GM12878 (cell line): ENCODE measurements at regions not wholly inside any gene's neighbourhood (a gene's known extent, or its start where the extent isn't known, plus 50 kb on each side); places are given as distances from the start of the nearest gene placed in this dataset.

Experiments used
- ATAC-seq: fragments of 200-7000 bp; cut with Tn5 transposase; 3 replicates; pipeline ENCODE4 v1.9.1; 2020; ENCODE audit warnings: mild to moderate bottlenecking, moderate library complexity
- BruUV-seq: library from RNA; stranded (reverse); fragments of 400-500 nt; replicated peaks from 2 replicates; lab custom pipeline; 2021; lab: Mats Ljungman, UMichigan
- CTCF ChIA-PET: fragments of 300-600 bp; sonication (Branson Sonifier 250); formaldehyde crosslinking; extraction: SDS; loops from one replicate; lab custom pipeline; 2021; ENCODE audit warnings: inconsistent platforms; lab: Yijun Ruan, JAX
- POLR2A ChIA-PET: fragments of 350-600 bp; formaldehyde crosslinking; extraction: SDS; loops from one replicate; lab custom pipeline; 2021; ENCODE audit warnings: inconsistent platforms; lab: Charles Lee
- RAD21 ChIA-PET: fragments of 300-600 bp; sonication (Branson Sonifier 250); formaldehyde crosslinking; loops from one replicate; lab custom pipeline; 2023; ENCODE audit warnings: antibody characterized with exemption; ENCODE audit not compliant: unreplicated experiment; lab: Charles Lee
- SMC1A ChIA-PET: fragments of 300-600 bp; sonication (Branson Sonifier 250); formaldehyde crosslinking; loops from one replicate; lab custom pipeline; 2023; ENCODE audit not compliant: unreplicated experiment, uncharacterized antibody; lab: Charles Lee
- DNase-seq: peaks from one replicate; pipeline ENCODE4 v3.0.0-alpha.2; 2011; ENCODE audit warnings: low read depth, low spot score
- FAIRE-seq: peaks from 3 replicates; lab custom pipeline; 2011; peaks lifted over from hg19 to GRCh38; lab: Jason Lieb, UNC
- H2AFZ ChIP-seq: 2 replicates; pipeline ENCODE4 v1.6.0; 2011; ENCODE audit warnings: low read depth, low read length, control low read depth; ENCODE audit not compliant: control insufficient read depth
- H3K27ac ChIP-seq: 2 replicates; pipeline ENCODE4 v1.5.1; 2011; ENCODE audit warnings: control low read depth; ENCODE audit not compliant: control insufficient read depth, insufficient read depth
- H3K27me3 ChIP-seq, 2 experiments: replicated peaks in 1 of 2; 2 replicates each; pipeline versions ENCODE4 v1.6.0 to v1.6.1; 2011; ENCODE audit warnings: low read length in 1 of 2; ENCODE audit not compliant: control insufficient read depth in 2 of 2, insufficient read depth in 2 of 2
- H3K36me3 ChIP-seq, 2 experiments: 2 replicates each; pipeline ENCODE4 v1.5.1; 2011; ENCODE audit warnings: low read length in 1 of 2; ENCODE audit not compliant: control insufficient read depth in 2 of 2, insufficient read depth in 2 of 2
- H3K4me1 ChIP-seq: 2 replicates; pipeline ENCODE4 v1.6.1; 2011; ENCODE audit warnings: mild to moderate bottlenecking, low read length, moderate library complexity, mixed read lengths; ENCODE audit not compliant: control insufficient read depth, insufficient read depth
- H3K4me2 ChIP-seq: 2 replicates; pipeline ENCODE4 v1.6.0; 2011; ENCODE audit warnings: control low read depth; ENCODE audit not compliant: control insufficient read depth, insufficient read depth
- H3K4me3 ChIP-seq: fragments of 200-600 bp; sonication (generic); 2 replicates; pipeline ENCODE4 v1.5.1; 2016
- H3K79me2 ChIP-seq: 2 replicates; pipeline ENCODE4 v1.6.0; 2011; ENCODE audit warnings: low read length; ENCODE audit not compliant: control insufficient read depth, insufficient read depth
- H3K9ac ChIP-seq: 2 replicates; pipeline ENCODE4 v1.8.0; 2011; ENCODE audit warnings: low read length, control low read depth, mixed read lengths; ENCODE audit not compliant: control insufficient read depth, insufficient read depth
- H3K9me3 ChIP-seq: replicated peaks from 3 replicates; pipeline ENCODE4 v1.5.1; 2011; ENCODE audit warnings: mild to moderate bottlenecking, low read length; ENCODE audit not compliant: control insufficient read depth, insufficient read depth
- H4K20me1 ChIP-seq: 2 replicates; pipeline ENCODE4 v1.6.0; 2011; ENCODE audit not compliant: control insufficient read depth, insufficient read depth
- BCLAF1 ChIP-seq: fragments of 450-650 bp; IDR thresholded peaks from 2 replicates; pipeline ENCODE4 v1.6.1; 2017; ENCODE audit warnings: antibody characterized with exemption, mild to moderate bottlenecking, moderate library complexity
- MXI1 ChIP-seq: fragments of 150-350 bp; IDR thresholded peaks from 2 replicates; pipeline ENCODE4 v1.6.1; 2011; ENCODE audit warnings: low read depth, mild to moderate bottlenecking, inconsistent platforms, low read length, improper control_type of control experiment
- NKRF ChIP-seq: fragments of 450-650 bp; conservative IDR thresholded peaks from 2 replicates; pipeline ENCODE4 v1.6.1; 2017; ENCODE audit warnings: mild to moderate bottlenecking, moderate library complexity
- SRF ChIP-seq, 2 experiments: IDR thresholded peaks; 2 replicates each; pipeline ENCODE4 v1.6.1; 2011; ENCODE audit warnings: low read depth in 2 of 2, low read length in 2 of 2, mild to moderate bottlenecking in 1 of 2, moderate library complexity in 1 of 2
- YBX1 ChIP-seq: fragments of 450-650 bp; IDR thresholded peaks from 2 replicates; pipeline ENCODE4 v1.6.1; 2016; ENCODE audit warnings: antibody characterized with exemption
- YY1 ChIP-seq: IDR thresholded peaks from 2 replicates; pipeline ENCODE4 v1.6.1; 2011; ENCODE audit warnings: low read depth, mild to moderate bottlenecking, low read length
- ZBTB40 ChIP-seq: fragments of 450-650 bp; IDR thresholded peaks from 2 replicates; pipeline ENCODE4 v1.6.1; 2016; ENCODE audit warnings: mild to moderate bottlenecking, moderate library complexity, borderline replicate concordance
- WGBS: methylation state at CpG from one replicate; pipeline ENCODE4 v1.1.6; 2016; ENCODE audit warnings: low lambda C conversion rate; ENCODE audit not compliant: insufficient replicate concordance, insufficient coverage; ENCODE audit errors: missing lambda C conversion rate; 5-methylcytosine and 5-hydroxymethylcytosine counted together
- in situ Hi-C: fragments of 300-500 bp; cut with MboI; formaldehyde crosslinking; loops from 9 replicates; pipeline ENCODE4 v1.14.3; 2018; ENCODE audit warnings: mixed read lengths
- intact Hi-C: fragments of 100-400 bp; cut with micrococcal nuclease; formaldehyde crosslinking; loops from one replicate; pipeline ENCODE4 v1.14.2; 2022; ENCODE audit not compliant: unreplicated experiment

- 3% methylated on average over 6 of the region's 6 CpGs for WGBS
Measured at GRCh38 chr1:34625521-34626015, 129.3 kb upstream of the GJB5 start.

GRCh38 chr1:34627465-34628240 lies 127.2 kb upstream of the GJB5 start:
- Histone ChIP-seq H3K36me3 (no peaks in the 10 kb centered on the region), H3K4me2 (no peak overlapping the region), H3K79me2 (no peaks in the 10 kb centered on the region), H3K4me3 (no peak overlapping the region), H3K27ac (no peak overlapping the region), H4K20me1 (no peaks in the 10 kb centered on the region), H2AFZ (no peak overlapping the region), H3K9me3 (no peaks in the 10 kb centered on the region), H3K4me1 (no peaks in the 10 kb centered on the region), H3K9ac (no peak overlapping the region), H3K27me3 (no peaks in the 10 kb centered on the region)
- ATAC-seq (no peak), DNase-seq (no peak), FAIRE-seq (no peak)
- in situ Hi-C loops: no loop called here
- intact Hi-C loops: no loop called here
- BruUV-seq: no TSS peak
- ChIA-PET POLR2A (no interaction called here), SMC1A (interaction anchor here (0.7 kb wide), 1 partner anchor 18 kb away, joined by 3 read pairs; no protein-coding TSS in a partner anchor), CTCF (no interaction called here), RAD21 (no interaction called here)
- WGBS: 9% methylated on average over 10 of the region's 10 CpGs
- TF ChIP-seq BCLAF1: no peak
- TF ChIP-seq NKRF: no peak
- no peak for TF ChIP-seq MXI1
- no peak for TF ChIP-seq ZBTB40
- TF ChIP-seq YY1: no peak

More at GRCh38 chr1:34625521-34626015, 129.3 kb upstream of the GJB5 start:
- no peak overlapping the region for H2AFZ ChIP-seq
- ChIA-PET SMC1A (no interaction called here), POLR2A (no interaction called here), CTCF (no interaction called here), RAD21 (no interaction called here)
- H3K4me1 ChIP-seq: no peaks in the 10 kb centered on the region
- ATAC-seq (no peak), FAIRE-seq (no peak), DNase-seq (no peak)
- no peaks in the 10 kb centered on the region for H3K79me2 ChIP-seq
- intact Hi-C loops: no loop called here
- TF ChIP-seq YBX1 (no peak), SRF (IDR thresholded peaks at IDR 0.05; ENCODE audit: low read depth in 2 of 2, low read length in 2 of 2) (0 out of 4 replicates have a peak, but pooled peaks of 1 of the 2 experiments have one; percentile 20)
- H3K27ac ChIP-seq: no peak overlapping the region
- 0 out of 4 replicates have a peak, but pooled peaks cover 0 to 2% of the 10 kb centered on the region in 2 experiments for H3K27me3 ChIP-seq
- H3K9me3 ChIP-seq: no peaks in the 10 kb centered on the region
- no peaks in the 10 kb centered on the region for H3K36me3 ChIP-seq
- no peak overlapping the region for H3K9ac ChIP-seq
- BruUV-seq: no TSS peak
- H3K4me3 ChIP-seq: no peak overlapping the region
- no peaks in the 10 kb centered on the region for H4K20me1 ChIP-seq
- in situ Hi-C loops: no loop called here
- H3K4me2 ChIP-seq: no peak overlapping the region
